Esophagus muscularis mucosa (tissue), 4 donors: ENCODE measurements at regions not wholly inside any gene's neighbourhood (a gene's known extent, or its start where the extent isn't known, plus 50 kb on each side); places are given as distances from the start of the nearest gene placed in this dataset.

Experiments used
- DNase-seq: peaks from one replicate; pipeline ENCODE4 v3.0.0-alpha.2; 2017; ENCODE audit errors: extremely low spot score
- H3K27ac ChIP-seq, 4 donors: fragments of 200-600 bp; sonication (generic); replicated peaks in 1 of 4; 1 replicate in 3 of 4; 2 replicates in 1 of 4; pipeline ENCODE4 v1.5.1; 2016 to 2019; ENCODE audit warnings: mild to moderate bottlenecking in 1 of 4
- H3K27me3 ChIP-seq, 4 donors: fragments of 200-600 bp; sonication (generic); one replicate each; pipeline versions ENCODE4 v1.5.1 to v1.6.0; 2016 to 2019
- H3K36me3 ChIP-seq, 4 donors: fragments of 200-600 bp; sonication (generic); one replicate each; pipeline ENCODE4 v1.5.1; 2016 to 2019
- H3K4me1 ChIP-seq, 4 donors: fragments of 200-600 bp; sonication (generic); one replicate each; pipeline ENCODE4 v1.5.1; 2016 to 2019
- H3K4me3 ChIP-seq, 4 donors: fragments of 200-600 bp; sonication (generic); 1 replicate in 2 of 4; 2 replicates in 2 of 4; pipeline ENCODE4 v1.5.1; 2016 to 2019; ENCODE audit warnings: mild to moderate bottlenecking in 4 of 4, moderate library complexity in 1 of 4
- H3K9me3 ChIP-seq, 4 donors: fragments of 200-600 bp; sonication (generic); 1 replicate in 3 of 4; 2 replicates in 1 of 4; pipeline ENCODE4 v1.5.1; 2016 to 2019
- EP300 ChIP-seq: sonication (generic); formaldehyde crosslinking; IDR thresholded peaks from one replicate; pipeline ENCODE4 v1.6.1; 2017; ENCODE audit warnings: antibody characterized with exemption
- POLR2AphosphoS5 ChIP-seq, 2 donors: sonication (generic); formaldehyde crosslinking; IDR thresholded peaks; one replicate each; pipeline ENCODE4 v1.6.1; 2017; ENCODE audit warnings: antibody characterized with exemption in 2 of 2
- WGBS: methylation state at CpG from one replicate; pipeline ENCODE4 v1.1.5; 2018; 5-methylcytosine and 5-hydroxymethylcytosine counted together
- intact Hi-C: fragments of 100-400 bp; cut with DNase I; formaldehyde crosslinking; loops from one replicate; pipeline ENCODE4 v1.15.1; 2023
- TF ChIP-seq, protein P1 (sequence below), 3 experiments: fragments of 200-600 bp in 2 of 3; fragments of 450-650 bp in 1 of 3; sonication (generic) in 2 of 3; IDR thresholded peaks; one replicate each; pipeline ENCODE4 v1.5.1; 2017 to 2019; ENCODE audit warnings: antibody characterized with exemption in 3 of 3, mild to moderate bottlenecking in 2 of 3, moderate library complexity in 1 of 3

DNA sequence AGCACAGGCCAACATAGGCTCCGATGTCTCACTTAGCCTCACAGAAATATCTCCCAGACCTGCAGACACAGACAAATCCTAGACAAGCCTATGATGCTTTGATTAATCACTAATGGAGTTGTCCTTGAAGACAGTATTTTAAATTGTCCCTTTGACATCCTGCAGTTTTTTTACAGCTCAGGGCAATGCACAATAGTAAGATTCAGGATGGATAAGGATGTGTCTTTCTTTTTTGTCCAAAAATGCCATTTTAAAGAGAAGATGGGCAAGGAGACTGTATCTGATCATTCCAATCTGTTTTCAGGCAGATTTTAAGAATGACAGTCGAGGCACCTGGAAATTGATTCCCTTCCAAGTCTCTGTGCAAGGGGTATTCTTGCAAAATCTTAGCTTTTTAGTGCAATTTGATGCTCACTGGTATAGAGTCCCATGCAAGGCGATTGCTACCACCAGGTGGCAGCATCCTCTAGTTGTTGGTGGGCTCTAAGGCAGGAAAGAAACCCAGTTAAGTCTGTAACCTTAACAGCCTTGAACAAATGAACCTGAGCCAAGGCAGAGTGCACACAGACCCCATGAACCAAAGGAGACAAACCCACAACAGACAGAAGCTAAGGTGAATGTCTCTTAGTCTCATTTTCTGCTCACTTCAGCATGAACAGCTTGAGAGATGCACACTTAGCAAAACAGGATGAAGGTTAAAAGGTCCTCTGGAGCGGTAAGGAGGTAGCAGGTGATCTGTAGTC, 51.2 kb upstream of the MINAR1 start:
- no peak overlapping the region for H3K4me3 ChIP-seq
- no peak overlapping the region for H3K27ac ChIP-seq
- no peaks in the 10 kb centered on the region for H3K9me3 ChIP-seq
- no peaks in the 10 kb centered on the region for H3K27me3 ChIP-seq
- WGBS = 47% methylated on average over 4 of the region's 4 CpGs
- no peak for DNase-seq
- intact Hi-C loops = loop anchor here (2.0 to 5.0 kb wide), 3 partner anchors 216 to 612 kb away; no protein-coding TSS in a partner anchor
- no peaks in the 10 kb centered on the region for H3K36me3 ChIP-seq
- TF ChIP-seq, protein P1, sequence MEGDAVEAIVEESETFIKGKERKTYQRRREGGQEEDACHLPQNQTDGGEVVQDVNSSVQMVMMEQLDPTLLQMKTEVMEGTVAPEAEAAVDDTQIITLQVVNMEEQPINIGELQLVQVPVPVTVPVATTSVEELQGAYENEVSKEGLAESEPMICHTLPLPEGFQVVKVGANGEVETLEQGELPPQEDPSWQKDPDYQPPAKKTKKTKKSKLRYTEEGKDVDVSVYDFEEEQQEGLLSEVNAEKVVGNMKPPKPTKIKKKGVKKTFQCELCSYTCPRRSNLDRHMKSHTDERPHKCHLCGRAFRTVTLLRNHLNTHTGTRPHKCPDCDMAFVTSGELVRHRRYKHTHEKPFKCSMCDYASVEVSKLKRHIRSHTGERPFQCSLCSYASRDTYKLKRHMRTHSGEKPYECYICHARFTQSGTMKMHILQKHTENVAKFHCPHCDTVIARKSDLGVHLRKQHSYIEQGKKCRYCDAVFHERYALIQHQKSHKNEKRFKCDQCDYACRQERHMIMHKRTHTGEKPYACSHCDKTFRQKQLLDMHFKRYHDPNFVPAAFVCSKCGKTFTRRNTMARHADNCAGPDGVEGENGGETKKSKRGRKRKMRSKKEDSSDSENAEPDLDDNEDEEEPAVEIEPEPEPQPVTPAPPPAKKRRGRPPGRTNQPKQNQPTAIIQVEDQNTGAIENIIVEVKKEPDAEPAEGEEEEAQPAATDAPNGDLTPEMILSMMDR (IDR thresholded peaks at IDR 0.05) = peak; percentile 76 to 91 (median 89)
- no peak for TF ChIP-seq EP300
- peaks cover 0 to 4% (median 0%) of the 10 kb centered on the region in 4 donors for H3K4me1 ChIP-seq

DNA sequence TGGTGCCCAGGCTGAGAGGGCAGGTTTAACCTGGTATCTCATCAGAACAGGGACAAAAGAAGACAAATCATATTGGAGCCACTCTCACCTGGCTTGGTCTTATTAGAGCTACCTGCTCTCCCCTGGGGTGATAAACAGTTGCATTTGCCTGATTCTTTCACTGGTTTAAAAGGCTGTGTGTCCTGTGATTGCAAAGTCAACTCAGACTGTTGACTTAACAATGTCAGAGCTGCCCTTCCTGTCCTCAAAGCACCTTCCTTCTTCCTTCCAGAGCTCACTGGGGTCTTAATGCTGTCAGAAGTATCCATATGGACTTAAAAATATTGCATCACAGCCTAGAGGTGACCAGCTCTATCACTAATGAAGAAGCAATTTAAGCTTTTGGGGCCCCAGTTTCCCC, 50.5 kb upstream of the MINAR1 start:
- TF ChIP-seq EP300 (no peak), POLR2AphosphoS5 (IDR thresholded peaks at IDR 0.05) (no peak)
- TF ChIP-seq, protein P1 (IDR thresholded peaks at IDR 0.05) = no peak
- no peaks in the 10 kb centered on the region for H3K36me3 ChIP-seq
- intact Hi-C loops = loop anchor here (2.0 to 5.0 kb wide), 3 partner anchors 216 to 611 kb away; no protein-coding TSS in a partner anchor
- no peak overlapping the region for H3K4me3 ChIP-seq
- no peak for DNase-seq
- H3K4me1 ChIP-seq = peaks cover 0 to 4% (median 0%) of the 10 kb centered on the region in 4 donors
- no peak overlapping the region for H3K27ac ChIP-seq
- no peaks in the 10 kb centered on the region for H3K27me3 ChIP-seq
- no peaks in the 10 kb centered on the region for H3K9me3 ChIP-seq
